C4-2B (cell line): ENCODE measurements at regions not wholly inside any gene's neighbourhood (a gene's known extent, or its start where the extent isn't known, plus 50 kb on each side); places are given as distances from the start of the nearest gene placed in this dataset.

Experiments
- H3K27ac ChIP-seq: fragments of 450-650 bp; 2 replicates; pipeline ENCODE4 v1.5.1; 2017
- ZFX ChIP-seq: fragments of 450-650 bp; IDR thresholded peaks from 2 replicates; pipeline ENCODE4 v1.6.1; 2017
- TF ChIP-seq, protein P1 (sequence below): fragments of 450-650 bp; conservative IDR thresholded peaks from 2 replicates; pipeline ENCODE4 v1.5.1; 2017; ENCODE audit warnings: mild to moderate bottlenecking

- TF ChIP-seq, protein P1, sequence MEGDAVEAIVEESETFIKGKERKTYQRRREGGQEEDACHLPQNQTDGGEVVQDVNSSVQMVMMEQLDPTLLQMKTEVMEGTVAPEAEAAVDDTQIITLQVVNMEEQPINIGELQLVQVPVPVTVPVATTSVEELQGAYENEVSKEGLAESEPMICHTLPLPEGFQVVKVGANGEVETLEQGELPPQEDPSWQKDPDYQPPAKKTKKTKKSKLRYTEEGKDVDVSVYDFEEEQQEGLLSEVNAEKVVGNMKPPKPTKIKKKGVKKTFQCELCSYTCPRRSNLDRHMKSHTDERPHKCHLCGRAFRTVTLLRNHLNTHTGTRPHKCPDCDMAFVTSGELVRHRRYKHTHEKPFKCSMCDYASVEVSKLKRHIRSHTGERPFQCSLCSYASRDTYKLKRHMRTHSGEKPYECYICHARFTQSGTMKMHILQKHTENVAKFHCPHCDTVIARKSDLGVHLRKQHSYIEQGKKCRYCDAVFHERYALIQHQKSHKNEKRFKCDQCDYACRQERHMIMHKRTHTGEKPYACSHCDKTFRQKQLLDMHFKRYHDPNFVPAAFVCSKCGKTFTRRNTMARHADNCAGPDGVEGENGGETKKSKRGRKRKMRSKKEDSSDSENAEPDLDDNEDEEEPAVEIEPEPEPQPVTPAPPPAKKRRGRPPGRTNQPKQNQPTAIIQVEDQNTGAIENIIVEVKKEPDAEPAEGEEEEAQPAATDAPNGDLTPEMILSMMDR: no peak
- TF ChIP-seq ZFX: no peak
- H3K27ac ChIP-seq: no peak overlapping the region
These were observed 1726.5 kb downstream of the MAT2B start for GRCh38 chr5:165231821-165232508.

DNA sequence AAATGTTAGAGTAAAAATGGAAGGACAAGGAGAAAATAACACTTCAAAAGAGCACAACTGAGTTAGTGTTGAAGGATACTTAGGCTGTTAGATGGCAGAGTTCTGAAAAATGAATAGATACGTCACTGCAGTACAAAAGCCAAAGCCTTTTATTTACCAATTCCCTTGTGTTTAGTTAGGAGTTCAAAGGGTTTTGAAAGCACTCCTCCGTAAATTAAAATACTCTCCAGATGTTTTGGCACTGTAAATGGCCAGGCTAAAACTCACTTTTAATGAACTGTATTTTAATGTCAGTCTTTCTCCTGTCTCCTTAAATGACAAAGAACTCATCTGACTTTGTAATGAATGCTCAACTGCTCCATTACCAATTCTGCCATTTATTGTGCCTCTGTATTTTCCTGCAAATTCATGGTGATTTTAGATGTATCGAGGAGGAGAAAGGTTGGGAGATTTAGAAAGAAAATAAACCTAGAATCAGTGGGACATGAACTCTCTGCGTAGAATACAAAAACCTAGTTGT is 1727.2 kb downstream of the MAT2B start:
- no peak for TF ChIP-seq ZFX
- TF ChIP-seq, protein P1: no peak
- no peak overlapping the region for H3K27ac ChIP-seq

- TF ChIP-seq, protein P1: no peak
- no peak for TF ChIP-seq ZFX
- no peak overlapping the region for H3K27ac ChIP-seq
These were observed 1736.4 kb downstream of the MAT2B start for GRCh38 chr5:165241811-165242210.

GRCh38 chr5:165242646-165243045 is 1737.2 kb downstream of the MAT2B start:
- H3K27ac ChIP-seq: no peak overlapping the region
- no peak for TF ChIP-seq ZFX
- TF ChIP-seq, protein P1: no peak

GRCh38 chr5:165244407-165244806 is 1739.0 kb downstream of the MAT2B start:
- TF ChIP-seq, protein P1: no peak
- no peak for TF ChIP-seq ZFX
- no peak overlapping the region for H3K27ac ChIP-seq

- H3K27ac ChIP-seq: no peak overlapping the region
- TF ChIP-seq, protein P1: no peak
- no peak for TF ChIP-seq ZFX
These were observed 1752.9 kb downstream of the MAT2B start for GRCh38 chr5:165258197-165258771.

DNA sequence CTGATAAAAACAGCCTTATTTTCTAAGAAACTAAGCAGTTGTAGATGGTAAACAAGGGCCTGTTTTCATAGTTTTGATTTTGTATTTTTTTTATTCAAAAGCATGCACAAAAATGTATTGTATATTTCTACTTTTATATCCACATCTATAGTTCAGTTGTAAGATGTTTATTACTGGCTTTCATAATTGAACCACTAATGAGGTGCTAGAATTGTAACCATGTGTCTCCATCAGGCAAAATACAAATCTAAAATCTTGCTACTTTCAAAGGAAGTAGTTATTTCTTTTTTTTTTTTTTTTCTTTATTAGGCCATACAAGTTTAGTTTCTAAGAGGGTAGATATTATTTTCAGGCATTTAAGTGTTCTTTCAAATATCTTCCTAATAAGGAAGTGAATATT is 1755.0 kb downstream of the MAT2B start:
- no peak overlapping the region for H3K27ac ChIP-seq
- TF ChIP-seq ZFX: no peak
- TF ChIP-seq, protein P1: no peak
